Stomach (tissue), 8 donors: ENCODE measurements at regions not wholly inside any gene's neighbourhood (a gene's known extent, or its start where the extent isn't known, plus 50 kb on each side); places are given as distances from the start of the nearest gene placed in this dataset.
"Not testable (repeated sequence)": the region's sequence is repeated elsewhere in the genome, so short reads cannot be mapped to it uniquely, and the experiment has no call there.

Experiments used
- DNase-seq, 2 donors: peaks; one replicate each; pipeline versions ENCODE4 v3.0.0 to v3.0.0-alpha.2; 2013 to 2019
- H3K27ac ChIP-seq, 5 donors: fragments of 200-600 bp in 4 of 5; sonication (generic) in 4 of 5; one replicate each; pipeline ENCODE4 v1.5.1; 2013 to 2019; ENCODE audit warnings: mild to moderate bottlenecking in 1 of 5, moderate library complexity in 1 of 5
- H3K27me3 ChIP-seq, 3 donors: fragments of 200-600 bp; sonication (generic); one replicate each; pipeline ENCODE4 v1.5.1; 2017 to 2019; ENCODE audit warnings: mixed run types in 1 of 3
- H3K36me3 ChIP-seq, 4 donors: fragments of 200-600 bp; sonication (generic); 1 replicate in 3 of 4; 2 replicates in 1 of 4; pipeline ENCODE4 v1.5.1; 2016 to 2019
- H3K4me1 ChIP-seq, 4 donors: fragments of 200-600 bp; sonication (generic); one replicate each; pipeline ENCODE4 v1.5.1; 2016 to 2019
- H3K4me3 ChIP-seq, 4 donors: fragments of 200-600 bp; sonication (generic) in 3 of 4; one replicate each; pipeline ENCODE4 v1.5.1; 2016 to 2019; ENCODE audit warnings: mild to moderate bottlenecking in 1 of 4
- H3K9me3 ChIP-seq, 4 donors: fragments of 200-600 bp; sonication (generic); one replicate each; pipeline ENCODE4 v1.5.1; 2016 to 2019
- CTCF ChIP-seq, 7 experiments: fragments of 450-650 bp in 4 of 7; fragments of 200-600 bp in 3 of 7; sonication (generic) in 3 of 7; IDR thresholded peaks; one replicate each; pipeline ENCODE4 v1.5.1; 2016 to 2019; ENCODE audit warnings: antibody characterized with exemption in 7 of 7, control low read depth in 2 of 7, mild to moderate bottlenecking in 1 of 7
- EP300 ChIP-seq: sonication (generic); formaldehyde crosslinking; IDR thresholded peaks from one replicate; pipeline ENCODE4 v1.6.1; 2017; ENCODE audit warnings: antibody characterized with exemption
- POLR2A ChIP-seq, 4 donors: fragments of 450-650 bp; IDR thresholded peaks; one replicate each; pipeline ENCODE4 v1.6.1; 2016; ENCODE audit warnings: antibody characterized with exemption in 4 of 4, control low read depth in 2 of 4, mild to moderate bottlenecking in 1 of 4, moderate library complexity in 1 of 4
- POLR2AphosphoS5 ChIP-seq, 3 donors: sonication (generic); formaldehyde crosslinking; IDR thresholded peaks; one replicate each; pipeline ENCODE4 v1.6.1; 2016; ENCODE audit warnings: antibody characterized with exemption in 3 of 3
- WGBS, 5 donors: extraction: QIAGEN DNeasy Blood & Tissue Kit in 3 of 5; methylation state at CpG; one replicate each; pipeline versions ENCODE4 v1.1.5 to v1.1.7; 2013 to 2018; 5-methylcytosine and 5-hydroxymethylcytosine counted together
- intact Hi-C: fragments of 100-400 bp; cut with DNase I; formaldehyde crosslinking; loops from one replicate; pipeline ENCODE4 v1.15.1; 2023; ENCODE audit warnings: low total_unique reads
- donor health status: healthy with polysubstance abuse.
- donor health status: Bipolar disorder and iron deficiency.
- donor health status: healthy.

GRCh38 chr6:130559166-130559565 is 193.3 kb downstream of the TMEM200A start:
- intact Hi-C loops: no loop called here
- Histone ChIP-seq H3K36me3 (no peaks in the 10 kb centered on the region), H3K4me1 (no peaks in the 10 kb centered on the region), H3K9me3 (no peaks in the 10 kb centered on the region), H3K27me3 (no peaks in the 10 kb centered on the region), H3K4me3 (no peak overlapping the region), H3K27ac (no peak overlapping the region)
- DNase-seq: no peak
- 55 to 89% (median 68%) methylated on average over 1 of the region's 1 CpG for WGBS, 5 donors
- no peak for TF ChIP-seq POLR2A (IDR thresholded peaks at IDR 0.05)
- no peak for TF ChIP-seq CTCF (IDR thresholded peaks at IDR 0.05)
- no peak for TF ChIP-seq POLR2AphosphoS5 (IDR thresholded peaks at IDR 0.05)
- TF ChIP-seq EP300: no peak

GRCh38 chr6:130560231-130560630 is 194.4 kb downstream of the TMEM200A start:
- no peaks in the 10 kb centered on the region for H3K4me1 ChIP-seq
- no peak for TF ChIP-seq EP300
- no peak for TF ChIP-seq POLR2AphosphoS5 (IDR thresholded peaks at IDR 0.05)
- no peak for TF ChIP-seq CTCF (IDR thresholded peaks at IDR 0.05)
- no peak for DNase-seq
- no peak overlapping the region for H3K27ac ChIP-seq
- no peaks in the 10 kb centered on the region for H3K36me3 ChIP-seq
- intact Hi-C loops: no loop called here
- WGBS, 5 donors: 53 to 79% (median 72%) methylated on average over 2 of the region's 2 CpGs
- no peaks in the 10 kb centered on the region for H3K27me3 ChIP-seq
- H3K4me3 ChIP-seq: no peak overlapping the region
- no peaks in the 10 kb centered on the region for H3K9me3 ChIP-seq

GRCh38 chr6:130561159-130561558 is 195.3 kb downstream of the TMEM200A start:
- H3K9me3 ChIP-seq, H3K4me3 ChIP-seq, H3K27me3 ChIP-seq, H3K36me3 ChIP-seq, H3K4me1 ChIP-seq, DNase-seq, intact Hi-C loops, H3K27ac ChIP-seq: not testable (repeated sequence)
- 54 to 64% (median 57%) methylated on average over 2 of the region's 2 CpGs for WGBS, 5 donors

- H3K9me3 ChIP-seq: no peaks in the 10 kb centered on the region
- H3K27ac ChIP-seq: no peak overlapping the region
- WGBS, 5 donors: 70 to 94% (median 81%) methylated on average over 2 of the region's 2 CpGs
- no peak overlapping the region for H3K4me3 ChIP-seq
- H3K4me1 ChIP-seq: no peaks in the 10 kb centered on the region
- no peaks in the 10 kb centered on the region for H3K36me3 ChIP-seq
- TF ChIP-seq EP300 (no peak), CTCF (IDR thresholded peaks at IDR 0.05) (no peak), POLR2AphosphoS5 (IDR thresholded peaks at IDR 0.05) (no peak)
- no peak for DNase-seq
- intact Hi-C loops: no loop called here
- no peaks in the 10 kb centered on the region for H3K27me3 ChIP-seq
Observed at GRCh38 chr6:130565696-130566095, 199.9 kb downstream of the TMEM200A start.

GRCh38 chr6:130574146-130574545 is 208.3 kb downstream of the TMEM200A start:
- intact Hi-C loops: no loop called here
- Histone ChIP-seq H3K27me3 (no peaks in the 10 kb centered on the region), H3K4me3 (no peak overlapping the region), H3K4me1 (no peaks in the 10 kb centered on the region), H3K27ac (no peak overlapping the region), H3K36me3 (no peaks in the 10 kb centered on the region), H3K9me3 (no peaks in the 10 kb centered on the region)
- peak in 1 of 2 donors; percentile 13 for DNase-seq
- 50 to 65% (median 53%) methylated on average over 2 of the region's 2 CpGs for whole genome bisulfite sequencing, 5 donors
- no peak for TF ChIP-seq POLR2AphosphoS5 (IDR thresholded peaks at IDR 0.05)
- no peak for TF ChIP-seq POLR2A (IDR thresholded peaks at IDR 0.05)
- TF ChIP-seq EP300: no peak
- no peak for TF ChIP-seq CTCF (IDR thresholded peaks at IDR 0.05)
